ENCODE measurements at regions not wholly inside any gene's neighbourhood (a gene's known extent, or its start where the extent isn't known, plus 50 kb on each side); places are given as distances from the start of the nearest gene placed in this dataset.

GRCh38 chr9:108606401-108606800 is 249.4 kb downstream of the ACTL7B start:
- H3K27me3 ChIP-seq (ENCODE audit: control insufficient read depth in 3 of 3, insufficient read depth in 3 of 3, low read length in 3 of 3), result no peaks in the 10 kb centered on the region
- H3K4me1 ChIP-seq (ENCODE audit: control insufficient read depth in 3 of 3, insufficient read depth in 3 of 3, low read length in 3 of 3), result no peaks in the 10 kb centered on the region
- no peak overlapping the region for H3K27ac ChIP-seq (ENCODE audit: low read depth, low read length)
- no peaks in the 10 kb centered on the region for H3K36me3 ChIP-seq (ENCODE audit: control insufficient read depth in 3 of 3, insufficient read depth in 3 of 3, low read length in 3 of 3)
- no peak overlapping the region for H3K9ac ChIP-seq (ENCODE audit: low read depth in 1 of 3, low read length in 3 of 3)
- no peaks in the 10 kb centered on the region for H3K9me3 ChIP-seq (ENCODE audit: control insufficient read depth in 3 of 3, low read length in 3 of 3)
- no peak overlapping the region for H3K4me3 ChIP-seq (ENCODE audit: low read length in 3 of 3)

DNA sequence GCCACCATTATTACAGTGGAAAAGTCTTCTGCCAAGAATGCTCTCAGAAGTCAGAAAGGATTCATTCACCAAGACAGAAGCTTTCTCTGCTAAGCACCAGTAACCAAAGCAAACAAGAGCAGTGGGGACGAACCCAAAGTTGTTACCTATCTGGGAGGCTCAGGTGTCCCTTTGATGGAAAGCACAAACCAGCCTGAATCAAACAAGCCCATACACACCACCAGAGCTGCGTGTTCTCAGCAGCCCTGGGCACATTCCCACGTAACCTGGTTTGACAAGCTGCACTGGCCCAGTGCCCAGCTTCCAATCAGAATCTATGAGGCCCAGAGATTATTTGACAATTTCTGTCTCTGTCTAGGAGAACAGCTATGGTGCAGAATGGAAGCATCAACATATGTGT is 252.6 kb downstream of the ACTL7B start:
- no peaks in the 10 kb centered on the region for H3K4me1 ChIP-seq (ENCODE audit: control insufficient read depth in 3 of 3, insufficient read depth in 3 of 3, low read length in 3 of 3)
- no peaks in the 10 kb centered on the region for H3K9me3 ChIP-seq (ENCODE audit: control insufficient read depth in 3 of 3, low read length in 3 of 3)
- H3K27ac ChIP-seq (ENCODE audit: low read depth, low read length), result no peak overlapping the region
- no peak overlapping the region for H3K4me3 ChIP-seq (ENCODE audit: low read length in 3 of 3)
- no peak overlapping the region for H3K9ac ChIP-seq (ENCODE audit: low read depth in 1 of 3, low read length in 3 of 3)
- no peaks in the 10 kb centered on the region for H3K27me3 ChIP-seq (ENCODE audit: control insufficient read depth in 3 of 3, insufficient read depth in 3 of 3, low read length in 3 of 3)
- no peaks in the 10 kb centered on the region for H3K36me3 ChIP-seq (ENCODE audit: control insufficient read depth in 3 of 3, insufficient read depth in 3 of 3, low read length in 3 of 3)

DNA sequence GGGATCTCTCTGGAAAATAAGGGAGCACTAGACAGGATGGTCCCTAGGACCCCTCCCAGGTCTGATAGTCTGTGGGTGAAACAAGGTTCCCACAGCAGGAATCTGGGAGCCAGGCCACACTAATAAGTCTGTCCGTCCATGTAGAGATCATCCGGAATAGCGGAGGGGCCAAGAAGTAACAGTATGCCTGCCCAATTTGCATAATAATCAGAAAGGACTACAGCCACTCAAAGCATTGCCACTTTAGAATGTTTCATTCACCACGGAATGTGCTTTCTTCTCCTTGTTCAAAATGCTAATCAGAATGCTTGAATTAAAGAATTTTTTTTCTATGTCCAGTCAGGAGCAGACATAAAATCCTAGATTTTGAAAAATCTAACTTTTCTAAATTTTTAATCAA is 254.9 kb downstream of the ACTL7B start:
- Histone ChIP-seq H3K4me3 (ENCODE audit: low read length in 3 of 3) (no peak overlapping the region), H3K9me3 (ENCODE audit: control insufficient read depth in 3 of 3, low read length in 3 of 3) (no peaks in the 10 kb centered on the region), H3K27ac (ENCODE audit: low read depth, low read length) (no peak overlapping the region), H3K4me1 (ENCODE audit: control insufficient read depth in 3 of 3, insufficient read depth in 3 of 3, low read length in 3 of 3) (no peaks in the 10 kb centered on the region), H3K9ac (ENCODE audit: low read depth in 1 of 3, low read length in 3 of 3) (no peak overlapping the region), H3K36me3 (ENCODE audit: control insufficient read depth in 3 of 3, insufficient read depth in 3 of 3, low read length in 3 of 3) (no peaks in the 10 kb centered on the region), H3K27me3 (ENCODE audit: control insufficient read depth in 3 of 3, insufficient read depth in 3 of 3, low read length in 3 of 3) (no peaks in the 10 kb centered on the region)

GRCh38 chr9:108599571-108599970 is 256.2 kb downstream of the ACTL7B start:
- no peak overlapping the region for H3K4me3 ChIP-seq (ENCODE audit: low read length in 3 of 3)
- no peaks in the 10 kb centered on the region for H3K4me1 ChIP-seq (ENCODE audit: control insufficient read depth in 3 of 3, insufficient read depth in 3 of 3, low read length in 3 of 3)
- no peaks in the 10 kb centered on the region for H3K9me3 ChIP-seq (ENCODE audit: control insufficient read depth in 3 of 3, low read length in 3 of 3)
- no peaks in the 10 kb centered on the region for H3K36me3 ChIP-seq (ENCODE audit: control insufficient read depth in 3 of 3, insufficient read depth in 3 of 3, low read length in 3 of 3)
- no peaks in the 10 kb centered on the region for H3K27me3 ChIP-seq (ENCODE audit: control insufficient read depth in 3 of 3, insufficient read depth in 3 of 3, low read length in 3 of 3)
- H3K9ac ChIP-seq (ENCODE audit: low read depth in 1 of 3, low read length in 3 of 3), result no peak overlapping the region
- no peak overlapping the region for H3K27ac ChIP-seq (ENCODE audit: low read depth, low read length)

DNA sequence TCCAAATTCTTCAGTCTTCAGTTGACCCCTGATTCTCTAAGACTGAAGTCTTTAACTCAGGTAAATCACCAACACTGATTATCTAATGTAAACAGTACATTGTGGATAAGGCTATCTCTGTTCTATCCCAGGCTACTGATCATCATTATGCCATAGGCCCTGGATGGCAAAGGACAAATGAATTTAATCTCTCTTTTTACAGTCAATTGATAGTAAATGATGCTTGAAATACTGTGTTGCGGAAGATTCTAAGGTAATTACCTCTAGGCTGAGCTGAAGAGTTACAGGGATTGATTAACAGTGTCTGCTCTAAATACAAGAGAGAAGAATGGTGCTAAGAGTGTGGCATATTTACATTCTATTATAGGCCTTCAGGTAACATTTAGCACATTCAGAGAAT is 264.7 kb downstream of the ACTL7B start:
- Histone ChIP-seq H3K27me3 (ENCODE audit: control insufficient read depth in 3 of 3, insufficient read depth in 3 of 3, low read length in 3 of 3) (no peaks in the 10 kb centered on the region), H3K36me3 (ENCODE audit: control insufficient read depth in 3 of 3, insufficient read depth in 3 of 3, low read length in 3 of 3) (no peaks in the 10 kb centered on the region), H3K9ac (ENCODE audit: low read depth in 1 of 3, low read length in 3 of 3) (no peak overlapping the region), H3K4me3 (ENCODE audit: low read length in 3 of 3) (no peak overlapping the region), H3K27ac (ENCODE audit: low read depth, low read length) (no peak overlapping the region), H3K9me3 (ENCODE audit: control insufficient read depth in 3 of 3, low read length in 3 of 3) (no peaks in the 10 kb centered on the region), H3K4me1 (ENCODE audit: control insufficient read depth in 3 of 3, insufficient read depth in 3 of 3, low read length in 3 of 3) (no peaks in the 10 kb centered on the region)

GRCh38 chr9:108588246-108588645 is 267.5 kb downstream of the ACTL7B start:
- Histone ChIP-seq H3K36me3 (ENCODE audit: control insufficient read depth in 3 of 3, insufficient read depth in 3 of 3, low read length in 3 of 3) (no peaks in the 10 kb centered on the region), H3K9me3 (ENCODE audit: control insufficient read depth in 3 of 3, low read length in 3 of 3) (no peaks in the 10 kb centered on the region), H3K9ac (ENCODE audit: low read depth in 1 of 3, low read length in 3 of 3) (no peak overlapping the region), H3K4me1 (ENCODE audit: control insufficient read depth in 3 of 3, insufficient read depth in 3 of 3, low read length in 3 of 3) (no peaks in the 10 kb centered on the region), H3K4me3 (ENCODE audit: low read length in 3 of 3) (no peak overlapping the region), H3K27ac (ENCODE audit: low read depth, low read length) (no peak overlapping the region), H3K27me3 (ENCODE audit: control insufficient read depth in 3 of 3, insufficient read depth in 3 of 3, low read length in 3 of 3) (no peaks in the 10 kb centered on the region)

GRCh38 chr9:108586471-108587139 is 269.2 kb downstream of the ACTL7B start:
- no peaks in the 10 kb centered on the region for H3K9me3 ChIP-seq (ENCODE audit: control insufficient read depth in 3 of 3, low read length in 3 of 3)
- H3K9ac ChIP-seq (ENCODE audit: low read depth in 1 of 3, low read length in 3 of 3), result no peak overlapping the region
- no peaks in the 10 kb centered on the region for H3K4me1 ChIP-seq (ENCODE audit: control insufficient read depth in 3 of 3, insufficient read depth in 3 of 3, low read length in 3 of 3)
- no peaks in the 10 kb centered on the region for H3K36me3 ChIP-seq (ENCODE audit: control insufficient read depth in 3 of 3, insufficient read depth in 3 of 3, low read length in 3 of 3)
- H3K27me3 ChIP-seq (ENCODE audit: control insufficient read depth in 3 of 3, insufficient read depth in 3 of 3, low read length in 3 of 3), result no peaks in the 10 kb centered on the region
- no peak overlapping the region for H3K4me3 ChIP-seq (ENCODE audit: low read length in 3 of 3)
- H3K27ac ChIP-seq (ENCODE audit: low read depth, low read length), result no peak overlapping the region

DNA sequence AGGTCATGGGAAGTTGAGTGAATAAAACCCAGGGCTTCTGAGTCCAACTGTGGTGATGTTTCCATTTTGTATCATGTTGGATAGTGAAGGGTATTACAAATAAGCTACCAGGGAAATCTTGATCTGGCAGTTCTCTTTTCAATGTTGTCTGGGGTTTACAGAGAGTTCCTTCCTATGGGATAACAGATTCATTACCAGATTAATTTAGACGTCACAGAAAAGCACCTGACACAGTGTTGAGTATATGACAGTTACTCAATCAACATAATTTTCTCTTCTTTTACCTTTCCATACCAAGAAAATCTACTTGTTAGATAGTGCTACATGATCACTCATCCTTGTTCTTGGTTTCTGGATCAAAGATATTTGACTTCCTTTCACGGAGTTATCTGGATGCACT is 270.9 kb downstream of the ACTL7B start:
- no peak overlapping the region for H3K4me3 ChIP-seq (ENCODE audit: low read length in 3 of 3)
- no peaks in the 10 kb centered on the region for H3K36me3 ChIP-seq (ENCODE audit: control insufficient read depth in 3 of 3, insufficient read depth in 3 of 3, low read length in 3 of 3)
- H3K27ac ChIP-seq (ENCODE audit: low read depth, low read length), result no peak overlapping the region
- H3K9ac ChIP-seq (ENCODE audit: low read depth in 1 of 3, low read length in 3 of 3), result no peak overlapping the region
- H3K27me3 ChIP-seq (ENCODE audit: control insufficient read depth in 3 of 3, insufficient read depth in 3 of 3, low read length in 3 of 3), result no peaks in the 10 kb centered on the region
- H3K9me3 ChIP-seq (ENCODE audit: control insufficient read depth in 3 of 3, low read length in 3 of 3), result no peaks in the 10 kb centered on the region
- no peaks in the 10 kb centered on the region for H3K4me1 ChIP-seq (ENCODE audit: control insufficient read depth in 3 of 3, insufficient read depth in 3 of 3, low read length in 3 of 3)

- Histone ChIP-seq H3K9ac (ENCODE audit: low read depth in 1 of 3, low read length in 3 of 3) (no peak overlapping the region), H3K27ac (ENCODE audit: low read depth, low read length) (no peak overlapping the region), H3K4me3 (ENCODE audit: low read length in 3 of 3) (no peak overlapping the region), H3K27me3 (ENCODE audit: control insufficient read depth in 3 of 3, insufficient read depth in 3 of 3, low read length in 3 of 3) (no peaks in the 10 kb centered on the region), H3K4me1 (ENCODE audit: control insufficient read depth in 3 of 3, insufficient read depth in 3 of 3, low read length in 3 of 3) (no peaks in the 10 kb centered on the region), H3K9me3 (ENCODE audit: control insufficient read depth in 3 of 3, low read length in 3 of 3) (no peaks in the 10 kb centered on the region), H3K36me3 (ENCODE audit: control insufficient read depth in 3 of 3, insufficient read depth in 3 of 3, low read length in 3 of 3) (no peaks in the 10 kb centered on the region)
Measured at GRCh38 chr9:108582726-108583125, 273.1 kb downstream of the ACTL7B start.

DNA sequence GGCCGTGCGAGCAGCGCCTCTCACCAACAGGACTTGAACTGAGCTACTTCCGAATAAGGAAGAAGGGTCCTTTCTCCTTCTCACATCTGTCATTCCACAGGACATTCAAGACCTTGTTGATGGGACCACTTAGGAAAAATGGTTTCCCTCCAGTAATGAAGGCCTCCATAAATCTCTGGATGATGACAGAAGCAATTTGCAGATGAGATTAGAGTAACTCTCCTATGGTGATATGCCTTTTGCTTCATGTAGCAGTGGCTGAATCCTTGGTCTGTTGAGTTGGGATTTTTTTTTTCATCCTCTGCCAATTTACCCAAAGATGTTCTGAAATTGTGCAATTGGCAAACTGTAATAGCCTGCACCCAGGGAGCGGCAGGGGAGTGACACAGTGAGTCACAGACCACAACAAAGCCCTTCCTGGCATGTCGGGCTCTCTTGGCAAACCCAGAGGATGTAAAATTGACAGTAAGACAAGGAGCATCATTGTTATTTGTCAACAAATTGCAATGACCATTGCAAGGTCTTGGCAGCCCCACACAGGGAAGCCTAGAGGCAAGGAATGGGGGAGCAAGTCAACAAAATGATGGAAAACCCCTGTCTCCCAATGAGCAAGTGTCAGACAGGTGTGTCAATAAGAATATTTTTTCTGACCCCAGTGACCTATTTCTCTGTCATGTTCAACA is 275.9 kb downstream of the ACTL7B start:
- Histone ChIP-seq H3K36me3 (ENCODE audit: control insufficient read depth in 3 of 3, insufficient read depth in 3 of 3, low read length in 3 of 3) (no peaks in the 10 kb centered on the region), H3K9me3 (ENCODE audit: control insufficient read depth in 3 of 3, low read length in 3 of 3) (no peaks in the 10 kb centered on the region), H3K27me3 (ENCODE audit: control insufficient read depth in 3 of 3, insufficient read depth in 3 of 3, low read length in 3 of 3) (no peaks in the 10 kb centered on the region), H3K4me3 (ENCODE audit: low read length in 3 of 3) (no peak overlapping the region), H3K9ac (ENCODE audit: low read depth in 1 of 3, low read length in 3 of 3) (no peak overlapping the region), H3K27ac (ENCODE audit: low read depth, low read length) (no peak overlapping the region), H3K4me1 (ENCODE audit: control insufficient read depth in 3 of 3, insufficient read depth in 3 of 3, low read length in 3 of 3) (no peaks in the 10 kb centered on the region)
